CD4-positive, alpha-beta T cell (primary cell): ENCODE measurements at regions not wholly inside any gene's neighbourhood (a gene's known extent, or its start where the extent isn't known, plus 50 kb on each side); places are given as distances from the start of the nearest gene placed in this dataset.
"Not testable (repeated sequence)": the region's sequence is repeated elsewhere in the genome, so short reads cannot be mapped to it uniquely, and the experiment has no call there.

ENCODE experiments used
- ATAC-seq: fragments of 200-7000 bp; cut with Tn5 transposase; one replicate; pipeline ENCODE4 v1.10.0; 2022; ENCODE audit warnings: mild to moderate bottlenecking; ENCODE audit not compliant: poor library complexity
- CTCF ChIA-PET: fragments of 350-600 bp; sonication (Branson Sonifier 250); formaldehyde crosslinking; loops from one replicate; lab custom pipeline; 2021; ENCODE audit warnings: antibody characterized with exemption, inconsistent platforms; lab: Charles Lee
- POLR2A ChIA-PET: fragments of 350-600 bp; sonication (Branson Sonifier 250); formaldehyde crosslinking; loops from one replicate; lab custom pipeline; 2021; ENCODE audit warnings: antibody characterized with exemption, inconsistent platforms; lab: Charles Lee
- DNase-seq, 14 experiments: peaks; one replicate each; pipeline ENCODE4 v3.0.0-alpha.2; 2013 to 2020; ENCODE audit warnings: mixed read lengths in 2 of 14
- H3K27ac ChIP-seq, 2 donors: one replicate each; pipeline versions ENCODE4 v1.5.1 to v1.7.0; 2013; ENCODE audit warnings: low read length in 2 of 2, low read depth in 1 of 2, mild to moderate bottlenecking in 1 of 2
- H3K27me3 ChIP-seq, 2 experiments: 1 replicate in 1 of 2; 2 replicates in 1 of 2; pipeline versions ENCODE4 v1.6.1 to v1.7.0; 2013; ENCODE audit warnings: low read length in 2 of 2, control low read depth in 1 of 2, mild to moderate bottlenecking in 1 of 2, moderate library complexity in 1 of 2; ENCODE audit not compliant: insufficient read depth in 2 of 2, control insufficient read depth in 1 of 2
- H3K36me3 ChIP-seq: one replicate; pipeline ENCODE4 v1.6.1; 2013; ENCODE audit warnings: low read length, control low read depth; ENCODE audit not compliant: insufficient read depth
- H3K4me1 ChIP-seq: one replicate; pipeline ENCODE4 v1.6.1; 2013; ENCODE audit warnings: low read length, control low read depth; ENCODE audit not compliant: insufficient read depth
- H3K4me3 ChIP-seq: one replicate; pipeline ENCODE4 v1.5.1; 2013; ENCODE audit warnings: mild to moderate bottlenecking, low read length, moderate library complexity
- H3K9me3 ChIP-seq, 2 experiments: 1 replicate in 1 of 2; 2 replicates in 1 of 2; pipeline versions ENCODE4 v1.6.1 to v1.7.0; 2013; ENCODE audit warnings: low read length in 2 of 2, mild to moderate bottlenecking in 2 of 2, control low read depth in 1 of 2, moderate library complexity in 1 of 2; ENCODE audit not compliant: control insufficient read depth in 1 of 2, insufficient read depth in 1 of 2
- H3K27ac Mint-ChIP-seq: one replicate; pipeline ENCODE4 v1.8.0; 2020; ENCODE audit warnings: mixed read lengths
- H3K27me3 Mint-ChIP-seq: one replicate; pipeline ENCODE4 v1.8.0; 2021; ENCODE audit warnings: mixed read lengths
- H3K36me3 Mint-ChIP-seq: one replicate; pipeline ENCODE4 v1.8.0; 2021; ENCODE audit warnings: low read depth, mixed read lengths
- H3K4me1 Mint-ChIP-seq: one replicate; pipeline ENCODE4 v1.8.0; 2021; ENCODE audit warnings: low read depth, mixed read lengths
- H3K4me3 Mint-ChIP-seq: one replicate; pipeline ENCODE4 v1.8.0; 2020; ENCODE audit warnings: mild to moderate bottlenecking, mixed read lengths
- H3K9me3 Mint-ChIP-seq: one replicate; pipeline ENCODE4 v1.8.0; 2020; ENCODE audit warnings: mixed read lengths
- intact Hi-C, 2 experiments: fragments of 100-400 bp; cut with DNase I in 1 of 2; cut with micrococcal nuclease in 1 of 2; formaldehyde crosslinking; loops; one replicate each; pipeline versions ENCODE4 v1.15.1 to v1.9.0; 2023 to 2025; cut with DNase I, micrococcal nuclease
- TF ChIP-seq, protein P1 (sequence below): fragments of 200-600 bp; IDR thresholded peaks from one replicate; pipeline ENCODE4 v1.8.0; 2022; ENCODE audit warnings: antibody characterized with exemption, mild to moderate bottlenecking

- Histone ChIP-seq H3K27ac (no peak overlapping the region), H3K4me1 (no peaks in the 10 kb centered on the region), H3K27me3 (no peaks in the 10 kb centered on the region), H3K4me3 (no peak overlapping the region), H3K36me3 (no peaks in the 10 kb centered on the region), H3K9me3 (no peaks in the 10 kb centered on the region)
- H3K36me3 Mint-ChIP-seq = no peaks in the 10 kb centered on the region
- no peak overlapping the region for H3K4me3 Mint-ChIP-seq
- no peaks in the 10 kb centered on the region for H3K9me3 Mint-ChIP-seq
- no peak for ATAC-seq
- H3K27ac Mint-ChIP-seq = no peak overlapping the region
- CTCF ChIA-PET = no interaction called here
- POLR2A ChIA-PET = no interaction called here
- H3K27me3 Mint-ChIP-seq = no peaks in the 10 kb centered on the region
- no peaks in the 10 kb centered on the region for H3K4me1 Mint-ChIP-seq
- DNase-seq = no peak
- intact Hi-C loops = no loop called here
- TF ChIP-seq, protein P1, sequence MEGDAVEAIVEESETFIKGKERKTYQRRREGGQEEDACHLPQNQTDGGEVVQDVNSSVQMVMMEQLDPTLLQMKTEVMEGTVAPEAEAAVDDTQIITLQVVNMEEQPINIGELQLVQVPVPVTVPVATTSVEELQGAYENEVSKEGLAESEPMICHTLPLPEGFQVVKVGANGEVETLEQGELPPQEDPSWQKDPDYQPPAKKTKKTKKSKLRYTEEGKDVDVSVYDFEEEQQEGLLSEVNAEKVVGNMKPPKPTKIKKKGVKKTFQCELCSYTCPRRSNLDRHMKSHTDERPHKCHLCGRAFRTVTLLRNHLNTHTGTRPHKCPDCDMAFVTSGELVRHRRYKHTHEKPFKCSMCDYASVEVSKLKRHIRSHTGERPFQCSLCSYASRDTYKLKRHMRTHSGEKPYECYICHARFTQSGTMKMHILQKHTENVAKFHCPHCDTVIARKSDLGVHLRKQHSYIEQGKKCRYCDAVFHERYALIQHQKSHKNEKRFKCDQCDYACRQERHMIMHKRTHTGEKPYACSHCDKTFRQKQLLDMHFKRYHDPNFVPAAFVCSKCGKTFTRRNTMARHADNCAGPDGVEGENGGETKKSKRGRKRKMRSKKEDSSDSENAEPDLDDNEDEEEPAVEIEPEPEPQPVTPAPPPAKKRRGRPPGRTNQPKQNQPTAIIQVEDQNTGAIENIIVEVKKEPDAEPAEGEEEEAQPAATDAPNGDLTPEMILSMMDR = no peak
Measured at GRCh38 chr6:14567842-14568241, 450.3 kb downstream of the CD83 start.

- Mint-ChIP-seq H3K27ac (no peak overlapping the region), H3K27me3 (no peaks in the 10 kb centered on the region), H3K4me3 (no peak overlapping the region), H3K4me1 (peaks cover 6% of the 10 kb centered on the region), H3K36me3 (no peaks in the 10 kb centered on the region), H3K9me3 (no peaks in the 10 kb centered on the region)
- Histone ChIP-seq H3K36me3 (no peaks in the 10 kb centered on the region), H3K9me3 (no peaks in the 10 kb centered on the region), H3K27ac (no peak overlapping the region), H3K27me3 (no peaks in the 10 kb centered on the region), H3K4me1 (no peaks in the 10 kb centered on the region), H3K4me3 (no peak overlapping the region)
- DNase-seq (no peak), ATAC-seq (no peak)
- POLR2A ChIA-PET = no interaction called here
- intact Hi-C loops = no loop called here
- CTCF ChIA-PET = no interaction called here
- TF ChIP-seq, protein P1 = no peak
Measured at GRCh38 chr6:14569394-14569793, 451.8 kb downstream of the CD83 start.

- H3K4me1 Mint-ChIP-seq, CTCF ChIA-PET, H3K4me3 Mint-ChIP-seq, H3K9me3 ChIP-seq, H3K36me3 Mint-ChIP-seq, ATAC-seq, intact Hi-C loops, H3K27me3 Mint-ChIP-seq, H3K27ac ChIP-seq, H3K36me3 ChIP-seq, H3K27ac Mint-ChIP-seq, H3K4me1 ChIP-seq, H3K9me3 Mint-ChIP-seq, DNase-seq, H3K4me3 ChIP-seq, H3K27me3 ChIP-seq, POLR2A ChIA-PET: not testable (repeated sequence)
Measured at GRCh38 chr6:14569874-14570273, 452.3 kb downstream of the CD83 start.

DNA sequence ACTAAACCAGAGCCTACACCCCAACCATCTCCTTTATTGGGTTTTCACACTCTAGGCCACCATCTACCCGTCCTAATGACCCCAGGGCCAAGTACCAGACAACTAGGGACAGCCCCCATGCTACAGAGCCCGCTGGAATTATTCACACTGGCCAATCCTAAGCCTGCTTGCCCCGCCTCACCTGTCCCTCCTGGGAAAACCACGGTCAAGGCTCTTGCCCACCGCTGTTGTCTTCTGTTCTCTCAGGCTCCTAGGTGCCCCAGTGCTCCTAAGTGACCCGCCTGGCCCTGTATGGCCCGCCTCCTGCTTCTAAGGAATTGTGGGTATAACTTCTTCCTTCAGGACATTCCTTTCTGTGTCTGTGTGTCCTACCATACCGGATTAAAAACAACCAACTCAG, 453.4 kb downstream of the CD83 start:
- Histone ChIP-seq H3K27me3 (no peaks in the 10 kb centered on the region), H3K4me1 (no peaks in the 10 kb centered on the region), H3K9me3 (peaks cover 0 to 4% of the 10 kb centered on the region in 2 experiments), H3K27ac (no peak overlapping the region), H3K4me3 (no peak overlapping the region), H3K36me3 (no peaks in the 10 kb centered on the region)
- no peaks in the 10 kb centered on the region for H3K27me3 Mint-ChIP-seq
- TF ChIP-seq, protein P1 = no peak
- H3K27ac Mint-ChIP-seq = no peak overlapping the region
- DNase-seq = no peak
- ChIA-PET CTCF (no interaction called here), POLR2A (no interaction called here)
- ATAC-seq = no peak
- peaks cover 8% of the 10 kb centered on the region for H3K4me1 Mint-ChIP-seq
- intact Hi-C loops = no loop called here
- H3K36me3 Mint-ChIP-seq = no peaks in the 10 kb centered on the region
- no peak overlapping the region for H3K4me3 Mint-ChIP-seq
- H3K9me3 Mint-ChIP-seq = no peaks in the 10 kb centered on the region
